Psoas muscle (tissue), 7 donors: ENCODE measurements at regions not wholly inside any gene's neighbourhood (a gene's known extent, or its start where the extent isn't known, plus 50 kb on each side); places are given as distances from the start of the nearest gene placed in this dataset.

ENCODE experiments used
- ATAC-seq, 4 donors: fragments of 200-7000 bp; cut with Tn5 transposase; one replicate each; pipeline ENCODE4 v1.9.1; 2020; ENCODE audit warnings: moderate library complexity in 3 of 4, mild to moderate bottlenecking in 2 of 4
- DNase-seq, 2 donors: peaks; one replicate each; pipeline ENCODE4 v3.0.0-alpha.2; 2020
- H3K27ac ChIP-seq: fragments of 200-600 bp; one replicate; pipeline ENCODE4 v1.8.0; 2022
- H3K27me3 ChIP-seq, 3 donors: fragments of 200-600 bp in 1 of 3; one replicate each; pipeline versions ENCODE4 v1.6.1 to v1.8.0; 2013 to 2022; ENCODE audit warnings: low read length in 2 of 3, mild to moderate bottlenecking in 2 of 3, moderate library complexity in 1 of 3; ENCODE audit not compliant: insufficient read depth in 3 of 3
- H3K36me3 ChIP-seq, 2 donors: fragments of 200-600 bp in 1 of 2; one replicate each; pipeline versions ENCODE4 v1.6.1 to v1.8.0; 2013 to 2022; ENCODE audit warnings: low read depth in 1 of 2, mild to moderate bottlenecking in 1 of 2, moderate library complexity in 1 of 2; ENCODE audit not compliant: insufficient read depth in 1 of 2
- H3K4me1 ChIP-seq: fragments of 200-600 bp; one replicate; pipeline ENCODE4 v1.8.0; 2022
- H3K4me3 ChIP-seq: fragments of 200-600 bp; one replicate; pipeline ENCODE4 v1.8.0; 2022; ENCODE audit warnings: mild to moderate bottlenecking
- H3K9me3 ChIP-seq: fragments of 200-600 bp; one replicate; pipeline ENCODE4 v1.8.0; 2022
- WGBS, 3 donors: extraction: QIAGEN DNeasy Blood & Tissue Kit; methylation state at CpG; one replicate each; pipeline versions ENCODE4 v1.1.6 to v1.1.7; 2013; 5-methylcytosine and 5-hydroxymethylcytosine counted together
- intact Hi-C, 2 donors: fragments of 100-400 bp; cut with DNase I; formaldehyde crosslinking; loops; one replicate each; pipeline versions ENCODE4 v1.11.0 to v1.14.2; 2022
- TF ChIP-seq, protein P1 (sequence below): fragments of 200-600 bp; IDR thresholded peaks from one replicate; pipeline ENCODE4 v1.8.0; 2022; ENCODE audit warnings: antibody characterized with exemption
- donor health status: healthy with polysubstance abuse.
- donor health status: DM: no; HTN: no; CAD: no; lungs with moderate emphysema.
- donor health status: Bipolar disorder and iron deficiency.
- donor health status: healthy.
- donor health status: DM: yes; HTN: yes; CAD: no.
- donor health status: DM: no; HTN: no; CAD: no.
- donor health status: DM: yes; HTN: yes; CAD: no.

DNA sequence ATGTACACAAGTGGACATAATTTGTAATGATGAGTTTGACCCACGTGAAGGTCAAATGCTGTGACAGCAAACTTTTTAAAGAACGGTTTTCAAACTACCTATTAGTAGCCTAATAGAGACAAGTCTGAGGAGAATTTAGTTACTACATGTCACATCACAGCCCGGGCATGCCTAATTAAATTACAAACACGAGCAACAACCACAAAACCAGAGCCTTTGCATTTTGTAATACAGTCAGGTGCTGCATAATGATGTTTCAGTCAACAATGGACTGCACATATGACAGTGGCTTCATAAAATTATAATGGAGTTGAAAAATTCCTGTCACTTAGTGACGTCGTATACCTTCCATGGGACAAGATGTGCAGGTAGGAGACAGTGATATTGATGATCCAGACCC lies 274.5 kb downstream of the DACT1 start:
- Histone ChIP-seq H3K36me3 (no peaks in the 10 kb centered on the region), H3K27ac (no peak overlapping the region), H3K27me3 (no peaks in the 10 kb centered on the region), H3K9me3 (no peaks in the 10 kb centered on the region), H3K4me3 (no peak overlapping the region), H3K4me1 (no peaks in the 10 kb centered on the region)
- intact Hi-C loops, result no loop called here
- no peak for DNase-seq
- WGBS, 3 donors, result 68 to 76% (median 72%) methylated on average over 6 of the region's 6 CpGs
- ATAC-seq, result no peak
- TF ChIP-seq, protein P1, sequence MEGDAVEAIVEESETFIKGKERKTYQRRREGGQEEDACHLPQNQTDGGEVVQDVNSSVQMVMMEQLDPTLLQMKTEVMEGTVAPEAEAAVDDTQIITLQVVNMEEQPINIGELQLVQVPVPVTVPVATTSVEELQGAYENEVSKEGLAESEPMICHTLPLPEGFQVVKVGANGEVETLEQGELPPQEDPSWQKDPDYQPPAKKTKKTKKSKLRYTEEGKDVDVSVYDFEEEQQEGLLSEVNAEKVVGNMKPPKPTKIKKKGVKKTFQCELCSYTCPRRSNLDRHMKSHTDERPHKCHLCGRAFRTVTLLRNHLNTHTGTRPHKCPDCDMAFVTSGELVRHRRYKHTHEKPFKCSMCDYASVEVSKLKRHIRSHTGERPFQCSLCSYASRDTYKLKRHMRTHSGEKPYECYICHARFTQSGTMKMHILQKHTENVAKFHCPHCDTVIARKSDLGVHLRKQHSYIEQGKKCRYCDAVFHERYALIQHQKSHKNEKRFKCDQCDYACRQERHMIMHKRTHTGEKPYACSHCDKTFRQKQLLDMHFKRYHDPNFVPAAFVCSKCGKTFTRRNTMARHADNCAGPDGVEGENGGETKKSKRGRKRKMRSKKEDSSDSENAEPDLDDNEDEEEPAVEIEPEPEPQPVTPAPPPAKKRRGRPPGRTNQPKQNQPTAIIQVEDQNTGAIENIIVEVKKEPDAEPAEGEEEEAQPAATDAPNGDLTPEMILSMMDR, result no peak

DNA sequence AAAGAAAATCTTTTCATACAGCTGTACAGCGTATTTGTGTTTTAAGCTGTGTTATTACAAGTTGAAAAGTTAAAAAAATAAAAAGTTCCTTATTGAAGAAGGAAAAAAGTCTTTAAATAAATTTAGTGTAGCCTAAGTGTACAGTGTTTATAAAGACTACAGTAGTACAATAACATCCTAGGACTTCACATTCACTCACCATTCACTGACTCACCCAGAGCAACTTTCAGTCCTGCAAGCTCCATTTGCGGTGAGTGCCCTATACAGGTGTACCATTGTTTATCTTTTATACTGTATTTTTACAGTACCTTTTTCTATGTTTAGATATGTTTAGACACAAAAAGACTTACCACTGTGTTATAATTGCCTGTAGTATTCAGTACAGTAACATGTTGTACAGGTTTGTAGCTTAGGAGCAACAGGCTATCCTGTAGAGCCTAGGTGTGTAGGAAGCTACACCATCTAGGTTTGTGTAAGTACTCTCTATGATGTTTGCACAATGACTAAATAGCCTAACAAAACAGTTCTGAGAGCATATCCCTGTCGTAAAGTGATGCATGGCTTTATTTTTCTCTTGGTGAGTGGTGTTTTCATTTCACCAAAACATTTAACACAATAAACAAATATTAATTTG lies 275.2 kb downstream of the DACT1 start:
- no peak overlapping the region for H3K27ac ChIP-seq
- no peaks in the 10 kb centered on the region for H3K4me1 ChIP-seq
- DNase-seq (no peak), ATAC-seq (no peak)
- no peak overlapping the region for H3K4me3 ChIP-seq
- WGBS, 3 donors, result 95 to 99% (median 98%) methylated on average over 3 of the region's 3 CpGs
- H3K9me3 ChIP-seq, result no peaks in the 10 kb centered on the region
- H3K27me3 ChIP-seq, result no peaks in the 10 kb centered on the region
- intact Hi-C loops, result no loop called here
- H3K36me3 ChIP-seq, result no peaks in the 10 kb centered on the region
- TF ChIP-seq, protein P1, result no peak

DNA sequence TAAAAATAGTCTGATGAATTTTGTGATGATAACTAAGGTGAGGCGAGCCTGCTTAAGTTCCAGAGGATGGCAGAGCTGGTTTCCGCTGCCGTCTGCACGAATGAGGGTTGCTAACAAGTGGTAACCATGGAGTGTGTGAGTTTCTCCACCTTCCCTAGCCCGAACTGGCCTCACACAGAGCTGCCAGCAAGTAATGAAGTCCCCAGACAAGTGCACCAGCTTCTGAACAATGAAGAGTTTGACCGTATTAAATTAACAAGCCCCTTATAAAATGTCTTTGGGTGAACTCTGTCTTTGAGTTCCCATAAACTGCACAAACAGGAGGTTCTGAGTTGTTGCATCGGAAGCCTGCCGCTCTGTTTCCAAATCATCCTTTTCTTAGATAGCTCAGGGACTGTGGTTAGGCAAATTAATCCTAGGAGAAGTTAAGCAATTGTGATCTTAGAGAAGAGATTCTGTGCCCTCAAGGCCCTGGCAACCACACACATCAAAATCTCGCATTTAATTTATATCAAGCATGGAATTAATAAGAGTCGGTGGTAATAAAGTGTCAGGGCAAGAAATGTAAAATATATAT lies 274.1 kb upstream of the DAAM1 start:
- H3K9me3 ChIP-seq, result no peaks in the 10 kb centered on the region
- TF ChIP-seq, protein P1, result no peak
- WGBS, 3 donors, result 45 to 65% (median 51%) methylated on average over 10 of the region's 10 CpGs
- DNase-seq, result no peak
- no peak overlapping the region for H3K27ac ChIP-seq
- no peak overlapping the region for H3K4me3 ChIP-seq
- no peaks in the 10 kb centered on the region for H3K4me1 ChIP-seq
- intact Hi-C loops, result no loop called here
- no peaks in the 10 kb centered on the region for H3K36me3 ChIP-seq
- no peaks in the 10 kb centered on the region for H3K27me3 ChIP-seq
- ATAC-seq, result no peak

DNA sequence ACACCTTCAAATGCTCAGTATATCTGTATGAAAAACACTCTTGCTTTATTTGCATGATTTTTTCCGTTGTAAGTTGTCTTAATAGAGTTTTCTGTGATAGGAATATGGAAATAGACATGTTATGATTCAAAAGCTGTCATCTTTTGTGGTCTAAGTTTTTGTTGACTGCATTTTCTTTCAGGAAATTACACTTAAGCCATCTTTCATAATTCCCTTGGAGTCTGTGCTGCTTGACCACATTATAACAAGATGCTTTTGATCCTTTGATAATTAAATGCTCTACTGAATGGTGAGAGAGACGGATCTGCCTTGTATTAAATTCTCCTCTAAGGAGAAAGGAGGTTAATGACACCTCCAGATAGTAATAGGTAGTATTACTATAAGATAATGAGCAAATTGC lies 272.8 kb upstream of the DAAM1 start:
- H3K36me3 ChIP-seq, result no peaks in the 10 kb centered on the region
- WGBS, 3 donors, result 78 to 85% (median 82%) methylated on average over 2 of the region's 2 CpGs

More for the DNA sequence above, 272.8 kb upstream of the DAAM1 start:
- no peak for ATAC-seq
- no peak overlapping the region for H3K27ac ChIP-seq
- H3K4me3 ChIP-seq, result no peak overlapping the region
- no peaks in the 10 kb centered on the region for H3K9me3 ChIP-seq
- TF ChIP-seq, protein P1, result no peak
- intact Hi-C loops, result no loop called here
- DNase-seq, result no peak
- no peaks in the 10 kb centered on the region for H3K27me3 ChIP-seq
- no peaks in the 10 kb centered on the region for H3K4me1 ChIP-seq
